OCI-LY7 (cell line): ENCODE measurements at regions not wholly inside any gene's neighbourhood (a gene's known extent, or its start where the extent isn't known, plus 50 kb on each side); places are given as distances from the start of the nearest gene placed in this dataset.
"Not testable (repeated sequence)": the region's sequence is repeated elsewhere in the genome, so short reads cannot be mapped to it uniquely, and the experiment has no call there.

Source experiments
- BruUV-seq: library from RNA; stranded (reverse); fragments of 400-500 nt; replicated peaks from 2 replicates; lab custom pipeline; 2021; lab: Mats Ljungman, UMichigan
- CTCF ChIA-PET: fragments of 300-600 bp; sonication (Branson Sonifier 250); formaldehyde crosslinking; loops from one replicate; lab custom pipeline; 2022; ENCODE audit warnings: antibody characterized with exemption; ENCODE audit not compliant: unreplicated experiment; lab: Charles Lee
- POLR2A ChIA-PET: fragments of 300-600 bp; sonication (Branson Sonifier 250); formaldehyde crosslinking; loops from one replicate; lab custom pipeline; 2022; ENCODE audit warnings: antibody characterized with exemption; lab: Charles Lee
- DNase-seq: peaks from one replicate; pipeline ENCODE4 v3.0.0-alpha.2; 2015; ENCODE audit warnings: low spot score
- H2AFZ ChIP-seq: fragments of 200-600 bp; sonication (generic), shearing (Covaris generic); 2 replicates; pipeline ENCODE4 v1.6.1; 2014; ENCODE audit warnings: mild to moderate bottlenecking, antibody characterized with exemption, low read length, moderate library complexity
- H3K27ac ChIP-seq: fragments of 200-600 bp; sonication (generic); 2 replicates; pipeline ENCODE4 v1.5.1; 2014; ENCODE audit warnings: mixed run types, low read depth, mild to moderate bottlenecking, moderate library complexity, low read length, inconsistent platforms; ENCODE audit not compliant: poor library complexity, severe bottlenecking
- H3K36me3 ChIP-seq: fragments of 200-600 bp; sonication (generic); 2 replicates; pipeline ENCODE4 v1.6.1; 2014; ENCODE audit warnings: mild to moderate bottlenecking, antibody characterized with exemption, low read length, moderate library complexity, mixed read lengths; ENCODE audit not compliant: insufficient read depth
- H3K4me1 ChIP-seq: fragments of 200-600 bp; sonication (generic); 2 replicates; pipeline ENCODE4 v1.5.1; 2014; ENCODE audit warnings: mild to moderate bottlenecking, low read length; ENCODE audit not compliant: insufficient read depth, poor library complexity, severe bottlenecking
- H3K4me2 ChIP-seq: fragments of 200-600 bp; sonication (generic); 2 replicates; pipeline ENCODE4 v1.6.1; 2014; ENCODE audit warnings: mild to moderate bottlenecking, low read length
- H3K4me3 ChIP-seq: fragments of 200-600 bp; sonication (generic); 2 replicates; pipeline ENCODE4 v1.5.1; 2014; ENCODE audit warnings: mild to moderate bottlenecking, low read depth, low read length; ENCODE audit not compliant: poor library complexity, severe bottlenecking
- H3K79me2 ChIP-seq: fragments of 200-600 bp; sonication (generic); 2 replicates; pipeline ENCODE4 v1.6.1; 2016; ENCODE audit warnings: low read depth, mild to moderate bottlenecking, low read length, moderate library complexity, mixed read lengths; ENCODE audit not compliant: insufficient read depth
- H3K9me2 ChIP-seq: fragments of 200-600 bp; sonication (generic); 2 replicates; pipeline ENCODE4 v1.6.1; 2016; ENCODE audit warnings: mild to moderate bottlenecking, low read length, mixed read lengths; ENCODE audit not compliant: insufficient read depth
- H3K9me3 ChIP-seq: fragments of 200-600 bp; sonication (generic); 2 replicates; pipeline ENCODE4 v1.6.1; 2014; ENCODE audit warnings: mild to moderate bottlenecking, mixed run types, low read length, mixed read lengths
- H4K20me1 ChIP-seq: fragments of 200-600 bp; sonication (generic); 2 replicates; pipeline ENCODE4 v1.6.1; 2014; ENCODE audit warnings: mild to moderate bottlenecking, antibody characterized with exemption, low read length, moderate library complexity, mixed read lengths; ENCODE audit not compliant: insufficient read depth
- EZH2phosphoT487 ChIP-seq: fragments of 200-600 bp; sonication (generic); IDR thresholded peaks from 2 replicates; pipeline ENCODE4 v1.6.1; 2018; ENCODE audit warnings: low read depth, borderline replicate concordance, mild to moderate bottlenecking, mixed run types, antibody characterized with exemption, low read length, moderate library complexity, mixed read lengths
- intact Hi-C: fragments of 100-400 bp; cut with micrococcal nuclease; formaldehyde crosslinking; loops from one replicate; pipeline ENCODE4 v1.10.0; 2022; ENCODE audit not compliant: unreplicated experiment
- TF ChIP-seq, protein P1 (sequence below): fragments of 200-600 bp; sonication (generic); conservative IDR thresholded peaks from 2 replicates; pipeline ENCODE4 v1.5.1; 2014; ENCODE audit warnings: mild to moderate bottlenecking, antibody characterized with exemption, low read length, moderate library complexity, mixed read lengths

DNA sequence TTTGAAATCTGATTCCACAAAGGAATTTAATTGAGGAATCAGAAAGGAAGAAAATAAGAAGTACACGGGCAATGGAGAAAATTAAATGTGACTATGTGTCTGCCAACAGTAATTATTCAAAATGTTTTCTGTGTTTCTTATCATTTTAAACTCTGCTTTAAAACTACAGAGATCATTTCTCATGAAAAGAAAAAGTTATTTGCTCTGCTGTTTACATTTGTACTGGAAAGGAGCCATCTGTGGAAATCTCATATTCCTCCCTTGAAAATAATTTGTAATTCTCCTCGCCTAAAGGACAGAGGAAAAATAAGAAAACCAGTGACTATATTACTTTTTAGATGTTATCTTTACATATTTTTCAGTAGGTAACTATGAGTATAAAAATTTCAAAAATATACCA, 181.9 kb upstream of the MEIS1 start:
- no TSS peak for BruUV-seq
- POLR2A ChIA-PET, result no interaction called here
- intact Hi-C loops, result no loop called here
- Histone ChIP-seq H4K20me1 (no peaks in the 10 kb centered on the region), H3K79me2 (no peaks in the 10 kb centered on the region), H3K4me2 (no peak overlapping the region), H3K4me3 (no peak overlapping the region), H3K4me1 (no peaks in the 10 kb centered on the region), H2AFZ (no peak overlapping the region), H3K9me2 (no peaks in the 10 kb centered on the region; the same call in 1 of the 2 replicates), H3K9me3 (no peaks in the 10 kb centered on the region), H3K27ac (no peak overlapping the region), H3K36me3 (no peaks in the 10 kb centered on the region)
- CTCF ChIA-PET, result no interaction called here
- no peak for TF ChIP-seq EZH2phosphoT487
- TF ChIP-seq, protein P1, sequence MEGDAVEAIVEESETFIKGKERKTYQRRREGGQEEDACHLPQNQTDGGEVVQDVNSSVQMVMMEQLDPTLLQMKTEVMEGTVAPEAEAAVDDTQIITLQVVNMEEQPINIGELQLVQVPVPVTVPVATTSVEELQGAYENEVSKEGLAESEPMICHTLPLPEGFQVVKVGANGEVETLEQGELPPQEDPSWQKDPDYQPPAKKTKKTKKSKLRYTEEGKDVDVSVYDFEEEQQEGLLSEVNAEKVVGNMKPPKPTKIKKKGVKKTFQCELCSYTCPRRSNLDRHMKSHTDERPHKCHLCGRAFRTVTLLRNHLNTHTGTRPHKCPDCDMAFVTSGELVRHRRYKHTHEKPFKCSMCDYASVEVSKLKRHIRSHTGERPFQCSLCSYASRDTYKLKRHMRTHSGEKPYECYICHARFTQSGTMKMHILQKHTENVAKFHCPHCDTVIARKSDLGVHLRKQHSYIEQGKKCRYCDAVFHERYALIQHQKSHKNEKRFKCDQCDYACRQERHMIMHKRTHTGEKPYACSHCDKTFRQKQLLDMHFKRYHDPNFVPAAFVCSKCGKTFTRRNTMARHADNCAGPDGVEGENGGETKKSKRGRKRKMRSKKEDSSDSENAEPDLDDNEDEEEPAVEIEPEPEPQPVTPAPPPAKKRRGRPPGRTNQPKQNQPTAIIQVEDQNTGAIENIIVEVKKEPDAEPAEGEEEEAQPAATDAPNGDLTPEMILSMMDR, result no peak
- DNase-seq, result no peak

DNA sequence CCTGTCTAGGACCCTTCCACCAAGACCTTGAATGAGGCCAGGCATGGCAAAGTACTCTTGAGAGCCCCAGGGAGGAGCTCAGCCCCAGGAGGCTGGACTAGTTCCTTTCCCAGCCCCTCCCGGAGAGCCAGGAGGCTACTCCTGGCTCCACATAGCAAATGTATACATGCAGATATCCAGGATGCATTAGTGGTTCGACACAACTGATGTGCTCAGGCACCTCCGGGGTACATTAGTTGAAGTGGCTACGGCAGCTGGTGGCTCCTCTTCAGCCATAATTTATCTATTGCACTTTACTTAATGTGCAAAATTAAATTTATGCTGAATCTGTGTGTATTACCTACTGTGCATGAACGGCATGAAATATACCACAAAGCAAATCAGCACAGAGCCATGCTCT, 182.8 kb upstream of the MEIS1 start:
- ChIA-PET POLR2A (no interaction called here), CTCF (no interaction called here)

GRCh38 chr2:66251573-66251972, 183.4 kb upstream of the MEIS1 start:
- no peak for DNase-seq
- Histone ChIP-seq H3K36me3 (no peaks in the 10 kb centered on the region), H3K79me2 (no peaks in the 10 kb centered on the region), H3K9me3 (no peaks in the 10 kb centered on the region), H3K4me2 (no peak overlapping the region), H3K4me3 (no peak overlapping the region), H3K27ac (no peak overlapping the region), H3K4me1 (no peaks in the 10 kb centered on the region), H4K20me1 (no peaks in the 10 kb centered on the region), H2AFZ (no peak overlapping the region), H3K9me2 (no peaks in the 10 kb centered on the region; the same call in 1 of the 2 replicates)
- ChIA-PET POLR2A (no interaction called here), CTCF (no interaction called here)
- intact Hi-C loops, result no loop called here
- TF ChIP-seq, protein P1, result no peak
- TF ChIP-seq EZH2phosphoT487, result no peak
- no TSS peak for BruUV-seq

More for the DNA sequence above, 182.8 kb upstream of the MEIS1 start:
- H3K4me1 ChIP-seq, result no peaks in the 10 kb centered on the region
- no peaks in the 10 kb centered on the region for H3K36me3 ChIP-seq
- H3K4me3 ChIP-seq, result no peak overlapping the region
- no peaks in the 10 kb centered on the region for H4K20me1 ChIP-seq
- no peak for DNase-seq
- no peaks in the 10 kb centered on the region for H3K9me3 ChIP-seq
- intact Hi-C loops, result no loop called here
- TF ChIP-seq EZH2phosphoT487, result no peak
- TF ChIP-seq, protein P1, result no peak
- H3K9me2 ChIP-seq, result no peaks in the 10 kb centered on the region; the same call in 1 of the 2 replicates
- BruUV-seq, result no TSS peak
- H3K27ac ChIP-seq, result no peak overlapping the region
- H3K79me2 ChIP-seq, result no peaks in the 10 kb centered on the region
- no peak overlapping the region for H2AFZ ChIP-seq
- H3K4me2 ChIP-seq, result no peak overlapping the region

DNA sequence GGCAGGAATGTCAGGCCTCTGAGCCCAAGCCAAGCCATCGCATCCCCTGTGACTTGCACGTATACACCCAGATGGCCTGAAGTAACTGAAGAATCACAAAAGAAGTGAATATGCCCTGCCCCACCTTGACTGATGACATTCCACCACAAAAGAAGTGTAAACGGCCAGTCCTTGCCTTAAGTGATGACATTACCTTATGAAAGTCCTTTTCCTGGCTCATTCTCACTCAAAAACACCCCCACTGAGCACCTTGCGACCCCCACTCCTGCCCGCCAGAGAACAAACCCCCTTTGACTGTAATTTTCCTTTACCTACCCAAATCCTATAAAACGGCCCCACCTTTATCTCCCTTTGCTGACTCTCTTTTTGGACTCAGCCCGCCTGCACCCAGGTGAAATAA, 185.8 kb upstream of the MEIS1 start:
- DNase-seq, POLR2A ChIA-PET, H3K9me2 ChIP-seq, H2AFZ ChIP-seq, H3K9me3 ChIP-seq, H3K36me3 ChIP-seq, H3K27ac ChIP-seq, H3K4me3 ChIP-seq, BruUV-seq, H3K79me2 ChIP-seq, H4K20me1 ChIP-seq, H3K4me1 ChIP-seq, CTCF ChIA-PET, intact Hi-C loops, H3K4me2 ChIP-seq: not testable (repeated sequence)

DNA sequence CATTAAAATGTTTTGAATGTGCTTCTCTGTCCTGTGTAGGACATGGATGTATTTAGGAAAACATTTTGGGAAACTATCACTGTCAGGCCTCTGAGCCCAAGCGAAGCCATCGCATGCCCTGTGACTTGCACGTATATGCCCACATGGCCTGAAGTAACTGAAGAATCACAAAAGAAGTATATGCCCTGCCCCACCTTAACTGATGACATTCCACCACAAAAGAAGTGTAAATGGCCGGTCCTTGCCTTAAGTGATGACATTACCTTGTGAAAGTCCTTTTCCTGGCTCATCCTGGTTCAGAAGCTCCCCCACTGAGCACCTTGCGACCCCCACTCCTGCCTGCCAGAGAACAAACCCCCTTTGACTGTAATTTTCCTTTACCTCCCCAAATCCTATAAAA, 191.1 kb upstream of the MEIS1 start:
- H3K9me2 ChIP-seq, intact Hi-C loops, CTCF ChIA-PET, DNase-seq, H3K79me2 ChIP-seq, H3K4me2 ChIP-seq, H3K27ac ChIP-seq, H2AFZ ChIP-seq, H3K9me3 ChIP-seq, H4K20me1 ChIP-seq, H3K36me3 ChIP-seq, POLR2A ChIA-PET, H3K4me1 ChIP-seq, BruUV-seq, H3K4me3 ChIP-seq: not testable (repeated sequence)
